Left lung (tissue), 4 donors: ENCODE measurements at regions not wholly inside any gene's neighbourhood (a gene's known extent, or its start where the extent isn't known, plus 50 kb on each side); places are given as distances from the start of the nearest gene placed in this dataset.

Experiments
- ATAC-seq: fragments of 200-7000 bp; cut with Tn5 transposase; one replicate; pipeline ENCODE4 v1.9.1; 2020; ENCODE audit warnings: moderate library complexity
- DNase-seq, 4 donors: peaks; one replicate each; pipeline ENCODE4 v3.0.0-alpha.2; 2013 to 2020
- H3K27ac ChIP-seq, 2 donors: fragments of 200-600 bp; sonication (generic) in 1 of 2; one replicate each; pipeline versions ENCODE4 v1.5.0 to v1.8.0; 2020 to 2021
- H3K27me3 ChIP-seq, 2 donors: fragments of 200-600 bp; sonication (generic) in 1 of 2; one replicate each; pipeline versions ENCODE4 v1.5.0 to v1.8.0; 2020 to 2021
- H3K36me3 ChIP-seq, 2 donors: fragments of 200-600 bp; sonication (generic) in 1 of 2; one replicate each; pipeline versions ENCODE4 v1.5.0 to v1.8.0; 2020 to 2021
- H3K4me1 ChIP-seq, 2 donors: fragments of 200-600 bp; one replicate each; pipeline ENCODE4 v1.8.0; 2021
- H3K4me3 ChIP-seq, 2 donors: fragments of 200-600 bp; sonication (generic) in 1 of 2; one replicate each; pipeline versions ENCODE4 v1.5.0 to v1.8.0; 2020 to 2021; ENCODE audit warnings: mild to moderate bottlenecking in 1 of 2
- H3K9me3 ChIP-seq, 2 donors: fragments of 200-600 bp; sonication (generic) in 1 of 2; one replicate each; pipeline versions ENCODE4 v1.5.0 to v1.8.0; 2020 to 2021
- CTCF ChIP-seq, 2 donors: fragments of 200-600 bp; sonication (generic) in 1 of 2; IDR thresholded peaks; one replicate each; pipeline versions ENCODE4 v1.5.0 to v1.8.0; 2021; ENCODE audit warnings: antibody characterized with exemption in 2 of 2
- intact Hi-C, 2 donors: fragments of 100-400 bp; cut with DNase I; formaldehyde crosslinking; loops; one replicate each; pipeline versions ENCODE4 v1.11.2 to v1.14.2; 2022
- donor health status: DM: no; HTN: yes; CAD: no.
- donor health status: DM: no; HTN: no; CAD: no.

- intact Hi-C loops = no loop called here
- no peaks in the 10 kb centered on the region for H3K36me3 ChIP-seq
- TF ChIP-seq CTCF (IDR thresholded peaks at IDR 0.05) = no peak
- H3K9me3 ChIP-seq = no peaks in the 10 kb centered on the region
- DNase-seq (no peak), ATAC-seq (no peak)
- peak overlapping the region in 1 of 2 donors; percentile 89 for H3K27ac ChIP-seq
- peaks cover 0 to 35% of the 10 kb centered on the region in 2 donors for H3K4me1 ChIP-seq
- no peak overlapping the region for H3K4me3 ChIP-seq
- H3K27me3 ChIP-seq = no peaks in the 10 kb centered on the region
These were observed 503.2 kb upstream of the JARID2 start for GRCh38 chr6:14742680-14743079.

GRCh38 chr6:14743144-14743473 lies 502.8 kb upstream of the JARID2 start:
- no peaks in the 10 kb centered on the region for H3K27me3 ChIP-seq
- H3K4me3 ChIP-seq = no peak overlapping the region
- intact Hi-C loops = no loop called here
- no peaks in the 10 kb centered on the region for H3K36me3 ChIP-seq
- peak overlapping the region; percentile 22 to 89 for H3K27ac ChIP-seq
- H3K9me3 ChIP-seq = no peaks in the 10 kb centered on the region
- ATAC-seq = no peak
- peaks cover 0 to 35% of the 10 kb centered on the region in 2 donors for H3K4me1 ChIP-seq
- no peak for TF ChIP-seq CTCF (IDR thresholded peaks at IDR 0.05)
- DNase-seq = no peak

DNA sequence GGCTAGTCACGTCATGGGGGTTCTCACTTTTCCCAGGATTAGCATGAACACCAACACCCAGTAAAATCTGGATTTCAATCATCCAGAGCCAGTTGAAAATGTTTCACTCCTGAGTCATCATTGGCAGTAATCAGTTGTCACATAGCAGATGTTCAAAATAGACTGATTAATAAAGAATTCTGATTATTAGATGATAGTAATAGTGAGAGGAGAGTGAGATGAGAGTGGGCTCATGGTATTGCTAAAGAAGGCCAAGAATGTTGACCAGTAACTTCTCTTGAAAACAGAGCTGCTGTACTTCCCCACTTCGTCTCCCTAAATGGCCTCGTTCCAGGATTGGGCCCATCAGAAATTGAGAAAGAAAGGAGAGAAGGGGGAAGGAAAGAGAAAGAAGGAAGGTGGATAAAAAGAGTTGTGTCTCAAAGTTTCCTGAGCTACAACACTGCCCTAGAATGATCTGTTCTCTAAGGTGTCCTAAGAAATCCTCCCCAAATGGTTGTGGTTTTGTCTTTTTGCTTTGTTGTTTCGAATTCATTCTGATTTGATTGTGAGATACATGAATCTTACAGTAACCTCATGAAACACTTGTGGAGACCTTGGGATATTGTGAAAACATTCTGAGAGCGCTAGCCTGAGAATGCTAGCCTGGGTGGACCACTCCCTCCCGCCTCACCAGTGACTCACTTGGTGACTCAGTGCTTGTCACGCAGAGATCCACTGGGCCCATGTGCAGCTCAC lies 502.2 kb upstream of the JARID2 start:
- intact Hi-C loops = no loop called here
- Histone ChIP-seq H3K9me3 (no peaks in the 10 kb centered on the region), H3K27ac (peak overlapping the region; percentile 22 to 89), H3K4me1 (peaks cover 0 to 30% of the 10 kb centered on the region in 2 donors), H3K4me3 (no peak overlapping the region), H3K27me3 (no peaks in the 10 kb centered on the region), H3K36me3 (no peaks in the 10 kb centered on the region)
- TF ChIP-seq CTCF (IDR thresholded peaks at IDR 0.05) = no peak
- DNase-seq (peak in 2 of 4 donors; percentile 75 to 83), ATAC-seq (peak; percentile 93)

DNA sequence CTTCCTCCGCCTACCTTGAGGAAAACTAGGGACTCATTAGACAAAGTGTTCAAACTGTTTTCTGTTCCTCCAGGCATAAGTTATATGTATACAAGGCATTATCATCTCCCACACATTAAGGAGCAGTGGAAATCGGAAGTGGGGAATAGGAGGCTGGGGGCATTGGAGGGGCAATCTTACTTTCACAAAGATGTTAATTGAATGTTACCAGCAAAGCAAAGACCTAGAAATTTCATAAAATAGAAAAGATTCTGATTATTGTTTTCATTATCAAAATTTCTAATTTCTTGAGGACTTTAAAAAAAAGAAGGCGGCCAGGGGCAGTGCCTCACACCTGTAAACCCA lies 501.7 kb upstream of the JARID2 start:
- DNase-seq = no peak
- intact Hi-C loops = no loop called here
- H3K36me3 ChIP-seq = no peaks in the 10 kb centered on the region
- no peaks in the 10 kb centered on the region for H3K27me3 ChIP-seq
- H3K4me3 ChIP-seq = no peak overlapping the region
- peaks cover 0 to 25% of the 10 kb centered on the region in 2 donors for H3K4me1 ChIP-seq
- H3K27ac ChIP-seq = peak overlapping the region in 1 of 2 donors; percentile 89
- ATAC-seq = no peak
- no peak for TF ChIP-seq CTCF (IDR thresholded peaks at IDR 0.05)
- no peaks in the 10 kb centered on the region for H3K9me3 ChIP-seq

DNA sequence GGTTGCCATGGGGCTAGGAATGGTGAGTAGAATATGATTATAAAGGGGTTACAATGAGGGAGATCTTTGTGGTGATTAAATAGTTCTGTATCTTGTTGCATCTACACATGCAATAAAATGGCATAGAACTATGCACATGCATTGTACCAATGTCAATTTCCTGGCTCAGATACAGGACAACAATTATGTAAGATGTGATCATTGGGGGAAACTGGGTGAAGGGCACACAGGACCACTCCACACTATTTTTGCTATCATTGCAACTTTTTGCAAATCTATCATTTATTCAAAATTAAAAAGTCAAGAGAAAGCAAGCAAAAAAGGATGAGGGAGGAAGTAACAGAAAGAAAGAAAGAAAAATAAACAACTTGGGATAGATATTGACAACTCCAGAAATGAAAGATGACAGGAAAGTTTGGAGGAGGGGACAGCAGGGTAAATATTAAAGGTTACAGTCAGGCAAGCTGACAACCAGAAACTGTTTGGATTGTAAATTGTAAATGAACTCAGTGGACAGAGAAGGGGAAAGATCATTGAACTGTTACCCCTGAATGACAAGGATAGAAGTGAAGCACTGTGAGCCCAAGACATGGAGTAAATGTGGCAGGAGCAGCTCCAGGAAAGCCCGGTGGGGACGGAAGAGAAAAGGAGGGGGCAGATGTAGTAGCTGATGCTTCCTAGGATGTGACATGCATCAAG lies 499.6 kb upstream of the JARID2 start:
- no peaks in the 10 kb centered on the region for H3K36me3 ChIP-seq
- intact Hi-C loops = no loop called here
- no peak for ATAC-seq
- H3K27ac ChIP-seq = no peak overlapping the region
- TF ChIP-seq CTCF (IDR thresholded peaks at IDR 0.05) = no peak
- no peaks in the 10 kb centered on the region for H3K9me3 ChIP-seq
- no peaks in the 10 kb centered on the region for H3K27me3 ChIP-seq
- H3K4me1 ChIP-seq = peaks cover 0 to 22% of the 10 kb centered on the region in 2 donors
- no peak for DNase-seq
- H3K4me3 ChIP-seq = no peak overlapping the region
